ENCODE measurements at regions not wholly inside any gene's neighbourhood (a gene's known extent, or its start where the extent isn't known, plus 50 kb on each side); places are given as distances from the start of the nearest gene placed in this dataset.

DNA sequence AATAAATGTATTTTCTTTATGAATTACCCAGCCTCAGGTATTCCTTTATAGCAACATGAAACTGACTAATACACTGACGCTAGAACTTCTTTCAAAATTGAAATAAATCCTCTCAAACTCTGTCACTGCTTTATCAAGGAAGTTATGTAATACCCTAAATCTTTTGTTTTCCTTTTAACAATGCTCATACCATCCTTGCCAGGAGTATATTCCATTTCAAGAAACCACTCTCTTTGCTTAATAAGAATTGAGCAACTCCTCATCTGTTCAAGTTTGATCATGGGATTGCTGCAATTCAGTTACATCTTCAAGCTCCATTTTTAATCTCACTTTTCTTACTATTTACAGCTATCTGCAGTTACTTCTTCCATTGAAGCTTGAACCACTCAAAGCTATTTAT, 707.6 kb upstream of the MARCKS start:
- TF ChIP-seq RFX5 (IDR thresholded peaks at IDR 0.05; ENCODE audit: low read length) (no peak), GABPA (IDR thresholded peaks at IDR 0.05; ENCODE audit: low read depth) (no peak), RAD21 (IDR thresholded peaks at IDR 0.05; ENCODE audit: low read length) (no peak), TEAD4 (IDR thresholded peaks at IDR 0.05; ENCODE audit: borderline replicate concordance, insufficient read depth) (no peak), ELF1 (IDR thresholded peaks at IDR 0.05) (no peak), RCOR1 (IDR thresholded peaks at IDR 0.05; ENCODE audit: low read length) (no peak), EP300 (IDR thresholded peaks at IDR 0.05; ENCODE audit: borderline replicate concordance in 1 of 2, low read depth in 1 of 2, low read length in 1 of 2) (no peak), NRF1 (IDR thresholded peaks at IDR 0.05; ENCODE audit: low read depth, low read length) (no peak), POLR2AphosphoS5 (IDR thresholded peaks at IDR 0.05; ENCODE audit: low read depth, low read length) (no peak), MEF2A (IDR thresholded peaks at IDR 0.05; ENCODE audit: borderline replicate concordance, low read depth) (no peak)
- TF ChIP-seq, protein P1, sequence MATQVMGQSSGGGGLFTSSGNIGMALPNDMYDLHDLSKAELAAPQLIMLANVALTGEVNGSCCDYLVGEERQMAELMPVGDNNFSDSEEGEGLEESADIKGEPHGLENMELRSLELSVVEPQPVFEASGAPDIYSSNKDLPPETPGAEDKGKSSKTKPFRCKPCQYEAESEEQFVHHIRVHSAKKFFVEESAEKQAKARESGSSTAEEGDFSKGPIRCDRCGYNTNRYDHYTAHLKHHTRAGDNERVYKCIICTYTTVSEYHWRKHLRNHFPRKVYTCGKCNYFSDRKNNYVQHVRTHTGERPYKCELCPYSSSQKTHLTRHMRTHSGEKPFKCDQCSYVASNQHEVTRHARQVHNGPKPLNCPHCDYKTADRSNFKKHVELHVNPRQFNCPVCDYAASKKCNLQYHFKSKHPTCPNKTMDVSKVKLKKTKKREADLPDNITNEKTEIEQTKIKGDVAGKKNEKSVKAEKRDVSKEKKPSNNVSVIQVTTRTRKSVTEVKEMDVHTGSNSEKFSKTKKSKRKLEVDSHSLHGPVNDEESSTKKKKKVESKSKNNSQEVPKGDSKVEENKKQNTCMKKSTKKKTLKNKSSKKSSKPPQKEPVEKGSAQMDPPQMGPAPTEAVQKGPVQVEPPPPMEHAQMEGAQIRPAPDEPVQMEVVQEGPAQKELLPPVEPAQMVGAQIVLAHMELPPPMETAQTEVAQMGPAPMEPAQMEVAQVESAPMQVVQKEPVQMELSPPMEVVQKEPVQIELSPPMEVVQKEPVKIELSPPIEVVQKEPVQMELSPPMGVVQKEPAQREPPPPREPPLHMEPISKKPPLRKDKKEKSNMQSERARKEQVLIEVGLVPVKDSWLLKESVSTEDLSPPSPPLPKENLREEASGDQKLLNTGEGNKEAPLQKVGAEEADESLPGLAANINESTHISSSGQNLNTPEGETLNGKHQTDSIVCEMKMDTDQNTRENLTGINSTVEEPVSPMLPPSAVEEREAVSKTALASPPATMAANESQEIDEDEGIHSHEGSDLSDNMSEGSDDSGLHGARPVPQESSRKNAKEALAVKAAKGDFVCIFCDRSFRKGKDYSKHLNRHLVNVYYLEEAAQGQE (IDR thresholded peaks at IDR 0.05; ENCODE audit: low read depth, low read length), result no peak
- TF ChIP-seq, protein P2, sequence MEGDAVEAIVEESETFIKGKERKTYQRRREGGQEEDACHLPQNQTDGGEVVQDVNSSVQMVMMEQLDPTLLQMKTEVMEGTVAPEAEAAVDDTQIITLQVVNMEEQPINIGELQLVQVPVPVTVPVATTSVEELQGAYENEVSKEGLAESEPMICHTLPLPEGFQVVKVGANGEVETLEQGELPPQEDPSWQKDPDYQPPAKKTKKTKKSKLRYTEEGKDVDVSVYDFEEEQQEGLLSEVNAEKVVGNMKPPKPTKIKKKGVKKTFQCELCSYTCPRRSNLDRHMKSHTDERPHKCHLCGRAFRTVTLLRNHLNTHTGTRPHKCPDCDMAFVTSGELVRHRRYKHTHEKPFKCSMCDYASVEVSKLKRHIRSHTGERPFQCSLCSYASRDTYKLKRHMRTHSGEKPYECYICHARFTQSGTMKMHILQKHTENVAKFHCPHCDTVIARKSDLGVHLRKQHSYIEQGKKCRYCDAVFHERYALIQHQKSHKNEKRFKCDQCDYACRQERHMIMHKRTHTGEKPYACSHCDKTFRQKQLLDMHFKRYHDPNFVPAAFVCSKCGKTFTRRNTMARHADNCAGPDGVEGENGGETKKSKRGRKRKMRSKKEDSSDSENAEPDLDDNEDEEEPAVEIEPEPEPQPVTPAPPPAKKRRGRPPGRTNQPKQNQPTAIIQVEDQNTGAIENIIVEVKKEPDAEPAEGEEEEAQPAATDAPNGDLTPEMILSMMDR (IDR thresholded peaks at IDR 0.05), result no peak
- TF ChIP-seq, protein P3, sequence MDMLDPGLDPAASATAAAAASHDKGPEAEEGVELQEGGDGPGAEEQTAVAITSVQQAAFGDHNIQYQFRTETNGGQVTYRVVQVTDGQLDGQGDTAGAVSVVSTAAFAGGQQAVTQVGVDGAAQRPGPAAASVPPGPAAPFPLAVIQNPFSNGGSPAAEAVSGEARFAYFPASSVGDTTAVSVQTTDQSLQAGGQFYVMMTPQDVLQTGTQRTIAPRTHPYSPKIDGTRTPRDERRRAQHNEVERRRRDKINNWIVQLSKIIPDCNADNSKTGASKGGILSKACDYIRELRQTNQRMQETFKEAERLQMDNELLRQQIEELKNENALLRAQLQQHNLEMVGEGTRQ (IDR thresholded peaks at IDR 0.05; ENCODE audit: borderline replicate concordance, low read depth, low read length), result no peak
- TF ChIP-seq, protein P4, sequence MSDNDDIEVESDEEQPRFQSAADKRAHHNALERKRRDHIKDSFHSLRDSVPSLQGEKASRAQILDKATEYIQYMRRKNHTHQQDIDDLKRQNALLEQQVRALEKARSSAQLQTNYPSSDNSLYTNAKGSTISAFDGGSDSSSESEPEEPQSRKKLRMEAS (IDR thresholded peaks at IDR 0.05; ENCODE audit: low read depth), result no peak

All from SK-N-SH (cell line).